Fibroblast of lung (primary cell): ENCODE measurements at regions not wholly inside any gene's neighbourhood (a gene's known extent, or its start where the extent isn't known, plus 50 kb on each side); places are given as distances from the start of the nearest gene placed in this dataset.

Experiments
- CTCF ChIP-seq, 2 donors: IDR thresholded peaks in 1 of 2; conservative IDR thresholded peaks in 1 of 2; 1 replicate in 1 of 2; 2 replicates in 1 of 2; pipeline ENCODE4 v1.5.1; 2011 to 2012; ENCODE audit warnings: low read length in 2 of 2, control low read depth in 1 of 2, inconsistent platforms in 1 of 2, low read depth in 1 of 2, mild to moderate bottlenecking in 1 of 2
- EZH2 ChIP-seq: IDR thresholded peaks from 2 replicates; pipeline ENCODE4 v1.5.1; 2012; ENCODE audit warnings: low read length, control low read depth, mild to moderate bottlenecking; ENCODE audit errors: missing control alignments

DNA sequence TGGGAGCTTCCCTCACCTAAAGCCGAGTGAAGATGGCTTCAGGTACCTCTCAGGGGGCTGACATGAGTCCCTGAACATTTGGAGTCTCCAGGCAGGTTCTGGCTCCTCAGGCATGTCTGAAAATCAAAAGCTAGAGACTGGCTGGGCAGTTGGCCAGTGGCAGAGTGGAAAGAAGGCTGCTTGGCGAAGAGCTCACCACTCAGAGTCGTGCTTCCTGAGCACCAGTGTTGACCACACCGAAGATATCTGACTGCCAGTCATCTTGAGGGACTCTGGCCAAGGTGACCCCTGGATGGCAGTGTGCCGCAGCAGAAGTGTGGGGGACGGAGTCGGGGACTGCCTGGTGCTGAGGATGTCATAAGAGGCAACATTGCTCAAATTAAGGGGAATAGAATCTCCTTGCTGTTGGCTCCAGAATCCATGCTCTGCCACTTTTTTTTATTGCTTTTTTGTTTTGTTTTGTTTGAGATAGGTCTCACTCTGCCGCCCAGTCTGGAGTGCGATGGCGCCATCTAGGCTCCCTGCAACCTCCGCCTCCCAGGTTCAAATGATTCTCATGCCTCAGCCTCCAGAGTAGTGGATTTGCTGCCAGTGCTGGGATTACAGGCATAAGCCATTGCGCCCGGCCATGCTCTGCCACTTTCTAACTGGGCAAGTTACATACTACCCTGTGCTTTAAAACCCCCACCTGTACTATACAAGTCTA lies 172.5 kb upstream of the GATB start:
- TF ChIP-seq CTCF (conservative IDR thresholded peaks at IDR 0.05 in 1 of 2, IDR thresholded peaks at IDR 0.05 in 1 of 2; ENCODE audit: low read depth in 1 of 2, low read length in 2 of 2) (no peak), EZH2 (no peak)
